ENCODE measurements at regions not wholly inside any gene's neighbourhood (a gene's known extent, or its start where the extent isn't known, plus 50 kb on each side); places are given as distances from the start of the nearest gene placed in this dataset.
"Not testable (repeated sequence)": the region's sequence is repeated elsewhere in the genome, so short reads cannot be mapped to it uniquely, and the experiment has no call there.

GRCh38 chr4:81304871-81305270 is 89.8 kb upstream of the PRKG2 start (continued):
- TF ChIP-seq SMC3 (IDR thresholded peaks at IDR 0.05; ENCODE audit: low read depth, low read length) (no peak), POLR2A (IDR thresholded peaks at IDR 0.05; ENCODE audit: low read depth, low read length) (no peak)

GRCh38 chr4:81300352-81300751 is 85.3 kb upstream of the PRKG2 start:
- H3K4me2 ChIP-seq (ENCODE audit: low read depth, low read length); H3K4ac ChIP-seq (ENCODE audit: low read depth, low read length); DNase-seq; H3K4me3 ChIP-seq (ENCODE audit: insufficient read depth, low read depth, low read length); H3K36me3 ChIP-seq (ENCODE audit: control insufficient read depth, insufficient read depth, low read length); H3K79me1 ChIP-seq (ENCODE audit: low read depth in 1 of 2, low read length in 2 of 2); ATAC-seq (ENCODE audit: low read depth); H3K14ac ChIP-seq (replicated peaks; ENCODE audit: low read depth, low read length); dilution Hi-C loops (cut with HindIII; ENCODE audit: low sequenced_read_pairs, unreplicated experiment); H2BK20ac ChIP-seq (ENCODE audit: low read depth, low read length); H3K9me1 ChIP-seq (ENCODE audit: insufficient read depth, low read length); H4K8ac ChIP-seq (ENCODE audit: low read depth in 2 of 2, low read length in 2 of 2); H2BK15ac ChIP-seq (ENCODE audit: low read depth, low read length); H3K9ac ChIP-seq (ENCODE audit: low read depth, low read length); H4K91ac ChIP-seq (ENCODE audit: insufficient read depth, low read depth, low read length); H4K20me1 ChIP-seq (ENCODE audit: insufficient read depth, low read length); H3K27me3 ChIP-seq (ENCODE audit: control insufficient read depth, insufficient read depth, low read length); H3K4me1 ChIP-seq (ENCODE audit: control insufficient read depth, insufficient read depth, low read length); H3K56ac ChIP-seq (ENCODE audit: extremely low read depth, insufficient read depth, low read length); H4K5ac ChIP-seq (ENCODE audit: low read depth, low read length); H2AK9ac ChIP-seq (replicated peaks; ENCODE audit: low read depth, low read length, poor library complexity); in situ Hi-C loops (cut with MboI; ENCODE audit: low sequenced_read_pairs); H3K9me3 ChIP-seq (ENCODE audit: control insufficient read depth, insufficient read depth, low read length); H3K18ac ChIP-seq (ENCODE audit: low read depth, low read length); H2BK5ac ChIP-seq (ENCODE audit: low read depth, low read length, poor library complexity, severe bottlenecking); H2BK120ac ChIP-seq (ENCODE audit: low read depth, low read length); intact Hi-C loops (cut with micrococcal nuclease); BruUV-seq (replicated peaks); H3K23ac ChIP-seq (ENCODE audit: low read depth, low read length); H3K27ac ChIP-seq (ENCODE audit: insufficient read depth, low read length); H2AFZ ChIP-seq (replicated peaks; ENCODE audit: low read length, poor library complexity); H2AK5ac ChIP-seq (ENCODE audit: low read depth, low read length): not testable (repeated sequence)
- ChIA-PET POLR2A (ENCODE audit: unreplicated experiment) (interaction anchor here (0.7 kb wide), 1 partner anchor 14 kb away, joined by 3 read pairs; no protein-coding TSS in a partner anchor), CTCF (interaction anchor here (0.7 kb wide), 1 partner anchor 1057 kb away, joined by 5 read pairs; no protein-coding TSS in a partner anchor)
- no CpG with 5 or more reads among the region's 4 CpGs for WGBS, 2 experiments (ENCODE audit: extremely low coverage in 2 of 2, insufficient read length in 1 of 2)
